8988T (cell line): ENCODE measurements at regions not wholly inside any gene's neighbourhood (a gene's known extent, or its start where the extent isn't known, plus 50 kb on each side); places are given as distances from the start of the nearest gene placed in this dataset.

Experiments used
- DNase-seq: peaks from one replicate; pipeline ENCODE4 v3.0.0; 2011

DNA sequence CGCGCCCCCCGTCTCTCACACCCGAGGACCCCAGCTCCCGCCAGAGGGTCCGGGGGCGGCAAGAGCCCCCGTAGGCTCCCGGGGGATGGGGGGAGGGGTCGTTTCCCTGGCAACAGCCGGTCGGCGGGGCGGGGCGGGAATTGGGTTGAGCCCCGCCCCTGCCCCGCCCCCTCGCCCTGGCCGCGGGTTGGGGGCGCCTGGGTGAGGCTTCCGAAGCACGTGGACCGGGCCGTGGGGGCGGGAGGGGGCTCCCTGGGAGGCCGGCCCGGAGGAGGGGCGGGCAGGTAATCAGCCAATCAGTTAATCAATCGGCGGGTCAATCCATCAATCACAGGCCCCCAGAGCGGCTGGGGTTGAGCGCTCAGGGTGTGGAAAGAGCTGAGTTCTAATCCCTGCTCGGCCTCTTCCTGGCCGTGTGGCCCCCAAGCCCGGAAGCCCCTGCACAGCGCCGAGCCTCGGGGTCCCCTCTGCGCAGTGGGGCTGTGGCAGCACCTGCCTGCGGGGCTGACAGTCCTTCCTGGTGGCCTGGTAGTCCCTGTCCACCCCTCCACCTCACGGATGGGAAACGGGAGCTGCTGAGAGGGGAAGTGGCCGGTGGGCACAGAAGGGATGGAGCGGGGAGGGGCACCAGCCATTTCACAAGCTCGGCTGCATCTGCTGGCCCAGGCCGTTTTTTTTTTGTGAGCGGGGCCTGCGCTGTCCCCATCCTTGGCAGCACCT, 174.2 kb upstream of the IER5L start:
- DNase-seq, result no peak

DNA sequence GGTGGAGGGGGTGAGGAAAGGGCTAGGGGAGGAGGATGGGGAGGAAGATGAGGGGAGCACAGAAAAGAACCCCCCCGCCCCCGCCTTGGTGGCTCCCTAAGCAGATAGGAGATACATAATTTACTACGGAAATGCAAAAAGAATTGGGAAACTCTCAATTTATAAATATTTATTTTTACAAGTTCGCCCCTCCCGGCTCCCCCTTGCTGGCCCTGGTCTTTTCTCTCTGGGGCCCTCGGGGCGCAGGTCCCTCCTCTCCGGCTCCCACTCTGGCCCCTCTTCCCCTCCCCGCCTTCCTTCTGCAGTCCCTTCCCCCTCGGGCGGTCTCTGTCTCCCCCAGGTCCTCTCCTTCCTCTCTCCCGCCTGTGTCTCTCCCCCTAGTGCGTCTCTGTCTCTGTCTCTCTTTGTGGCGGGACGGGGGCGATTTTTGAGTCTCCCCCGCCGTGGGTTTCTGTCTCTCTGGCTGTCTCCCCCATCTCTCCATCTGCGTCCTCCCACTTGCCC, 173.6 kb upstream of the IER5L start:
- DNase-seq, result no peak

DNA sequence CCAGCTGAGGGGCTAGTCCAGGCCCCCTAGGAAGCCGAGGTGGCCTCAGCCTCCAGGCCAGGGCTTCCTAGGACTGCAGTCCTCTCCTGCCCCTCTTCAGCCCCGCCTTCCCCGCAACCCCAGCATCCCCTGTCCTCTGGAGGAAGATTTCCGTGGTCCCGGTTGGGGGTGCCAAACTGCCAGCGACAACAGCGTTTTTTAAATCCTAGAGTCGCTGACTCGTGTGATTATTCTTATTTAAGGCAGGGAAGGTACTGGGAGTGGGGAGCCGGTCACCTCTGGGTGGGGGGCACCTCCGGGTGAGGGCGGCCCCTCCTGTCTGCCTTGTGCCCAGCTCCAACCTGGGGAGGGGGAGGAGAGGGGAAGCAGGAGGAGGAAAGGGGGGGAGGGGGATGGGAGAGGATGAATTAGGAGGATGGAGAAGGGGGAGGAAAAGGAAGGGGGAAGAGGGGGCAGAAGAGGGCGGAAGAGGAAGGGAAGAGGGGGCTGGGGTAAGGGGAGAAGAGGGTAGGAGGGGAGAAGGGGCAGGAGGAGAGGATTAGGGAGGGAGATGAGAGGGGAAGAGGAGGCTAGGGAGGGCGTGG, 173.1 kb upstream of the IER5L start:
- no peak for DNase-seq

DNA sequence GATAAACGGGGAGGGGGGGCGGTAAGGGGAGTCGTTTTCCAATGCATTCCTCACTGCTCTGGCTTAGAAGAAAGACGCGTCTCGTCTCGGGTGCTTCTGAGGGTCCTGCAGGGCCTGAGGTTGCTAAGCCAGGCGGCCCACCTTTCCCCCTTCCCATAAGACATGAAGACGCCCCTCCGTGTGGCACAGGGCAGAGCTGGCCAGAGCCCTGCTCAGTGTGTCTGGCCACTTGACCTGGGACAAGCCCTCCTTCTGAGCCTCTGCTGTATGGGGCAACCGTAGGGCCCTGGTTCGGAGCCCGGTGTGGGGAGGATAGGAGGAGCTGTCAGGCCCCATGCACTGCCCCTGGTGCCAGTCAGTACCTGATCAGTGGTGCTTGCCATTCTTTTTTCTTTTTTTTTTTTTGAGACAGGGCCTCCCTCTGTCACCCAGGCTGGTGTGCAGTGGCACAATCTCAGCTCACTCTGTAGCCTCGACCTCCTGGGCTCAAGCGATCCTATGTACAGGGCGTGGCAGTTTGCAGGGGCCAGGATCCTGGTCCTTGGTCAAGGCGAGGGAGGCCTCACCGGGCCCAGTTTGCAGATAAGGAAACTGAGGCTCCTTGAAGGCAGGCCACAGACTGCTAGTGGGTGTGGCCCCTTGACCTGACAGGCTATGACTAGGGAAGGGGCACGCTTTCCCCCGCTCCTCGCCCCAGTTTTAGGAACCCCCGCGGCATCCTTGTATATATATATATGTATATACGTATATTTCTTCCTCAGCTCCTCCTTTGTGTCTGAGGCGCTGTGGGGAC, 172.3 kb upstream of the IER5L start:
- DNase-seq, result no peak

DNA sequence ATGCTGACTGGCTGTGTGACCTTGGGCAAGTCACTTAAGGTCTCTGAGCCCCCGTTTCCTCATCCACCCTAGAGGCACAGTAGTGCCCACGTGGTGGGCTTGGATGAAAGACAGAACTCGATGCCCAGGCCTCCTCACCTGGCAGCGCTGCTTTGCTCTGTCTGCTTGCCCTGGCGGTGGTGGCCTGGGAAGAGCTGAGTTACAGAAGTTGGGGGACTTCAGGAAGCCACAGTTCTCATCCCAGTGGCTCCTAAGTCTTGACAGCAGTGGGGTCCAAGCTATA, 171.5 kb upstream of the IER5L start:
- DNase-seq, result no peak

DNA sequence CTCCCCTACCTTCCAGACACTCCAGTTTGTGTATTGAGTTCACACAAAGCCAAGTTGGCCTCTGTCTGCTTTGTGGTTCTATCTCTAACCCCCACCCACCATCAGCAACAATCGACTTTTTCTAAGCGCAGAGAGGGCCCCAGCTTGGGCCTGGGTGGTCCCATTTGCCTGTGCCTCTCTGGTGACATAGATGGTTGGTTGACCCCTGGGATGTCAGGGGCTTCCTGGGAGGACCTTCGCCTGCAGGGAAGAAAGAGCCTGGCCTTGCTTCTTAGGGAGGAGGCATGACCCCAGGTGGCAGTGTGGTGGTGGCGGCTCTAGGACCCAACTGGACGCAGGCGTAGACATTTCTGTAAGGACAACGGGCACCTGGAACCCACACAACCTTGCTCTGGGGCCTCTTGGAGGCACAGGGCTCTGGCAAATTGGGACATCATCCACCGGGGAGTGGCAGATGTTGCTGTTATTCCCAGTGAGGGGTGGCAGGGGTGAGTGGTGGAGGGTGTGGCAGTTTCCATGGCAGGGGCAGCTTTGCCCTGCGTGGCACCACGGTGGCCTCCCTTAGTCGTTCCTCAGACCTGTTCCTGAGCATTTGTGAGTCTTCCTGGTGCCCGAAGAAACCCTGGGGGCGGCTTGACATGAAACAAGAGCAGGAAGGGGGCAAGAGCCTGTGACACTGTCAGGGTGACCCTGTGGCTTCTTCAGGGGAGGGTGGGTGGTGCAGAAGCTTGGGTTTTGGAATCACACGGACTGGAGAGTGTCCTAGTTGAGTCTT, 171.0 kb upstream of the IER5L start:
- no peak for DNase-seq

DNA sequence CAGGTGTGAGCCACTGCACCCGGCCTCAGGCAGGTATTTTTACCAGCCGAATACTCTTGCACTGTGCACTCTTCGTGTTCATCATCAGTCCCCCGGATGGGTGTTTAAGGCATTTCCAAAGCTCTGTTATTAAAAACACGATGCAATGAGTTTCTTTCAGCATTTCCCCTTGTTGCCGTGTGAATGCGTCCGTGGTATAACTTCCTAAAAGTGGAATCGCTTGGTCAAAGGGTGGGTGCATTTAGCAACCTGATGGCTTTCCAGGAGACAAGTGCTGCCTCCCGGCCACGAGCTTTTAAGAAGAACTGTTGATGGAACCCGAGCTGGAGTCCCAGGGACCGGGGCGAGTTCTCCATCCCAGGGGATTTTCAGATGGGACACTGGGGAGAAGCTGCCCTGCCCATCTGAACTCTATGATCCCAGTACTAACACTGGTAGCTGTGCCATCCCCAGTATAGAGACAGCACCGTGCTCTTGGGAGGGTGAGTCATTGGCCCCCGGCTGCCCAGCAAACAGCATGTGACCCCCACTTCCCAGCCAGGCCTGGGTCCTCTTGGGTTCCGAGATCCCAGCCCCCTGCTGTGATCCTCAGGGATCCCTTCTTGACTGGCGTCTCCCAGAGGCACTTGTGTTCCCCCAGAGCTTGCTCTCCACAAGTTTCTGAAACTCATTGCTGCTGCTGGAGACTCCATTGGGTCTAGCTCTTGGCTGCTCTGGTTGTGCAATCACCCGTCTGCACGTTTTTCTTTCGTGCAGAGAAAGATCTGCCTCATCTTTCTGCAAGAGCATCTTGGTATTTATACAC, 169.5 kb upstream of the IER5L start:
- DNase-seq, result no peak

DNA sequence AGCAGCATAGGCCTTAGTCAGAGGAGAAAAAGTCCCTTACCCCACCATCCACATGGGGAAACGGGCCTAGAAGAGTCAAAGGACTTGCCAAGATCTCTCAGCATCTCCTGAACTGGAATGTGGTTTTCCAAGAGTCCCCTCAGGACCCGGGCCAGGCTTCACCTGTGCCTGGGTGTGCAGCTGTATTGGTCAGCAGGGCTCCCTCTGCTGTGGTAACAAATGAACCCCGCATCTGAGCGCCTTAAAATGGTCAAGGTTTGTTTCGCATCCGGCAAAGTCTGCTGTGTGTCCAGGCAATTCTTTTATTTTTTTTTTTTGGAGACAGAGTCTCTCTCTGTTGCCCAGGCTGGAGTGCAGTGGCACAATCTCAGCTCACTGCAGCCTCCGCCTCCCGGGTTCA, 168.0 kb upstream of the IER5L start:
- DNase-seq, result no peak

DNA sequence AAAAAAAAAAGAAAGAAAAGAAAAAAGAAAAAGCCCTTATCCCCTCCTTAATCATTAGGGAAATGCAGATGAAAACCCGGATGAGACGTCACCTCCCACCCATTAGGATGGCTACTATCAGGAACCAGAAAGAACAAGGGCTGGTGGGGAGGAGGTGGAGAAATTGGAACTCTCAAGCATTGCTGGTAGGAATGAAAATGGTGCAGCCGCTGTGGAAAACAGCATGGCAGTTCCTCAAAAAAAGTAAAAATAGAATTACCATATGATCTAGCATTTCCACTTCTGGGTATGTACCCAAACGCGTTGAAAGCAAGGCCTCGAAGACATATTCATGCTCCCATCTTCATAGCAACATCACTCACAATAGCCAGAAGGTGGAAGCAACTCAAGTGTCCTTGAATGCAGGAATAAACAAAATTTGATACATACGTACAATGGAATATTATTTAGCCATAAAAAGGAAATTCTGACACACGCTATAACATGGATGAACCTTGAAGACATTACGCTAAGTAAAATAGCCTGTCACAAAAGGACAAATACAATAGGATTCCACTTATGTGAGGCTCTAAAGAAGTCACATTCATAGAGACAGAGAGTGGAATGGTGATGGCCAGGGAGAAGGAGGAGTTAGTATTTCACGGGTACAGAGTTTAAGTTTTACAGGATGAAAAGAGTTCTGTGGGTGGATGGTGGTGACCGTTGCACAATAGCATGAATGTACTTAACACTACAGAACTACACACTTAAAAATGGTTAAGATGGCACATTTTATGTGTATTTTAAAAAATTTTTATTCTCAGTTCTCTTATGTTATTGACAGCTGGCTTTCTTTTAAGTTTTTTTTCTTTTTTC, 166.8 kb upstream of the IER5L start:
- DNase-seq, result no peak

DNA sequence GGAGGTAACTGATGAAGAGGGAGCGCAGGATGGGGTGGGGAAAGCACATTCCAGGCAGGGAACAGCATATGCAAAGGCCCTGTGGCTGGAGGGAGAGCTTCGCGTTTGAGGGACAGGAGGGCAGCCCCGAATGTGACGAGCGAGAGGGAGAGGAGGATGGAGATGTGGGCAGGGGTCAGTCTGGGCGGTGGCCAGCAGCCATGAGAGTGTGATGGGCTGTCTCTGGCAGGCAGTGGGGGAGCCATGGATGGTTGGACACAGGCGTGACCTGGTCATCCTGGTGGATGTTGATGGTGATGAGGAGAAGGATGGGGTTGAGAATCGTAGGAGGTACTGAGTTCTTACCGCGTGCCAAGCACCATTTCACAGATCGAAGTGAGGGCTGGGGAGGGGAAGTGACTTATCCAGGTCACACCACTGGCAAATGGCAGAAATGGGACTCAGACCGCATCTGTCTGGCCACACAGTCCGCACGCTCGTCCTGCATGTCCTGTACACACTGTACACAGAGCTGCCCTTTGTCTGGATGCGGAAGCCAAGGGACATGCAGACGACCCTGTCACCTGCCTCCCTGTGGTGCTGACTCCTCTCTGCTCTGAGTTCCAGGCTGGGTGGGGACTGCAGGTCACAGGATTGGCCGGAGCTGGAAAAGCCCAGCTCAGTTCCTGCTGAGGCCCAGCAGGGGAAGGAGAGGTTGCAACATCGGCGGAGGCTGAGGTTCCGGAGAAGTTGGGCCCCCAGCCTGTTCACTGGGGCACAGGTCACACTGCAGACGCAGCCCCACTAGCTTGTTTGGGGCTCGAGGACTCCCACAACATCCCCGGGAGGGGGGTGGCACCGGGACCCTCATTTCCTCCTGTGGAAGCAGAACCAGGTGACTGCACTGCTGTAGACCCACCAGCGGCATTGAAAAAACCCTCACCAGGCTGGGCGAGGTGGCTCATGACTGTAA, 165.6 kb upstream of the IER5L start:
- no peak for DNase-seq

DNA sequence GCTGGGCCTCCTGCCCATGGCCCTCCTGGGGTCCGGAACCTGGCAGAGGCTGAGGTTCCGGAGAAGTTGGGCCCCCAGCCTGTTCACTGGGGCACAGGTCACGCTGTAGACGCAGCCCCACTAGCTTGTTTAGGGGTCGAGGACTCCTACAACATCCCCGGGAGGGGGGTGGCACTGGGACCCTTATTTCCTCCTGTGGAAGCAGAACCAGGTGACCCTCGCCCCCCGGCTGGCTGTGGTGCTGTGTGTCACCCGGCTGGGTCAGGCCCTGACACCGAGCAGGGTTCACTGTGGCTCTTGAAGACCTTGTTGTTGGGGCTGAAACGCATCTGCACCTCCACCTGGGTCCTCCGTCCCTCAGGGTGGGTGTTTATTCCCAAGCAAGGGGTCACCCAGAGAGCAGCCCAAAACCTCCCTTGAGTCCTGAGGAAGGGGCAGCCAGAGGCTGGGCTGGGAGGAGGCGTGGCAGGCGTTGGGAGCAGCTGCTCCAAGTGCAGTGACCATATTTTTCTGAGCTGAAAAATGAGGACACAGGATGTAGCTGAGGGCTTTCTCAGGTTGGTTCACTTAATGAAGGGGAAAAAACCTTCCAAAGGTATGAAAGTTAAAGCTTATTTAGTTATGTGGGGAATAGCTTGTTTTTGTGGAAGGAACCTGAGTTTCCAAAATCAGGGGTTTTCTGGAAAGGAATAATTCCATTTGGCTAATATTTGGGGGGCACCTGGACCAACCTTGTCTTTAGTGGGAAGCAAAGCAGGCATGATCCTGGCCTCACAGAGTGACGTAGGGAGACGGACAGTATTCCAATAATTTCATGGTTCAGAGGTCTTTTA, 164.7 kb upstream of the IER5L start:
- no peak for DNase-seq

DNA sequence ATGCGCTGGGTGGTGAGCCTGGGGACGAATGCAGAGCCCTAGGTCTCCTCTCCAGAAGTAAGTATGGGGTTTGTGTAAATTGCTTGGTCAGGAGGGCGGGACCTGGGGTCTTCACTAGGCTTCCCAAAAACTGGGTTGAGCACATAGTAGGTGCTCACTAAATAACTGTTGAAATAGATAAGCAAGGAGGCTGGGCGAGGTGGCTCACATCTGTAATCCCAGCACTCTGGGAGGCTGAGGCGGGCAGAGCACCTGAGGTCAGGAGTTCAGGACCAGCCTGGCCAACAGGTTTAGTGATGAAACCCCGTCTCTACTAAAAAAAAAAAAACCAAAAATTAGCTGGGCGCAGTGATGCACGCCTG, 163.9 kb upstream of the IER5L start:
- DNase-seq, result no peak

DNA sequence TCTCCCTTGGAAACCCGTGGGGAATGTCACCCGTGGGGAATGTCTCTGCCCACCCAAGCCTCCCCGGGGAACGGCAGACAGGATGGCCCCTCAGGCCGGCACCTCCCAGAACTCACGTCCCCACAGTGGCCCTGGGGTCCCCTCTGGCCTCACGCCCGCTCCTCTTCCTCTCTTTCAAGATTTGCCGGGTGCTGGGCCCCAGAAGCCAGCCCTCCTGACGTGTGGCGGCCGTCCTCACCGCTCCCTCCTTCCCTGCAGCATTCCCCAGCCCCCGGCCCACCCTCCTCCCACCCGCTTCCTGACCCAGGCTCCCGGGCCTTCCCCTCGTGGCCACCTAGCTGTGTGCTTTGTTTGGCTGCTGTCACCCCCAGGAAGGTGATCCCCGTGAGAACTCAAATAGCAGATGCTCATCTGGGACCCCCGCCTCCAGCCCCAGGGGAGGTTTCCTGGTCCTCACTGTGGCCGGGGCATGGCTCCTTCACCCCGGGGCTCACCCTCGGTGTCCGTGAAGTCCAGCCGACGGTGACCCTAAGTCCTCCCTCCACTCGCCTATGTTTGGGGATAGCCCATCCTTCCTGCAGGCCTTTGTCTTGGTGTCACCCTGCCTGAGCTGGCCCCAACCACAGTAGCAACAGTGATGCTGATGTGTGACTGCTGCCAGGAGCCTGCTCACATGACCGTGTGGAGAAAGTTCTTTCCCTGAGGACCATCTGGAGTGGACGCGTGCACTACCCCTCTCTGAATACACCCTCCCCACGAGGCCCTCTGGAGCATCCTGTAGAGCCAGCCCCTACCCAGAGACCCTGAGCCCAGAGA, 163.3 kb upstream of the IER5L start:
- no peak for DNase-seq

DNA sequence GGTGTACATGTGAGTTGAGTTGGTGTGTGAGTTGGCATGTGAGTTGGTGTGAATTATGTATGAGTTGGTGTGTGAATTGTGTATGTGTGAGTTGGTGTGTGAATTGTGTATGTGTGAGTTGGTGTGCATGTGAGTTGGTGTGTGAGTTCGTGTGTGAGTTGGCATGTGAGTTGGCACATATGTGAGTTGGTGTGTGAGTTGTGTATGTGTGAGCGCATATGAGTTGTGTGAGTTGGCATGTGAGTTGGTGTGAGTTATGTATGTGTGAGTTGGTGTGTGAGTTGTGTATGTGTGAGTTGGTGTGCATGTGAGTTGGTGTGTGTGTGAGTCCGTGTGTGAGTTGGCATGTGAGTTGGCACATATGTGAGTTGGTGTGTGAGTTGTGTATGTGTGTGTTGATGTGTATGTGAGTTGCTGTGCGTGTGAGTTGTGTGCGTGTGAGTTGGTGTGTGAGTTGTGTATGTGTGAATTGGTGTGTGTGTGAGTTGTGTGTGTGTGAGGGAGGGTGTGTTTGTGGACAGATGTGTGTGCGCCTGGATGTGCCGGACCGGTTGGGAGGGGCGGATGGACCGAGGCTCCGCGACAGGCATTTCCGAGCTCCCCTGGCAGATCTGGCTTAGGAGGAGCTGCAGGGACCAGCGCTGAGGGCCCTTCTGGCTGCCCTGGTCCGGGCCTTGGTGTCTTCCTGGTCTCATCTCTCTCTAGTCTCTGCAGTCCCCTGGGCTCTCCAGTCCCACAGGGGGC, 162.5 kb upstream of the IER5L start:
- DNase-seq, result no peak

DNA sequence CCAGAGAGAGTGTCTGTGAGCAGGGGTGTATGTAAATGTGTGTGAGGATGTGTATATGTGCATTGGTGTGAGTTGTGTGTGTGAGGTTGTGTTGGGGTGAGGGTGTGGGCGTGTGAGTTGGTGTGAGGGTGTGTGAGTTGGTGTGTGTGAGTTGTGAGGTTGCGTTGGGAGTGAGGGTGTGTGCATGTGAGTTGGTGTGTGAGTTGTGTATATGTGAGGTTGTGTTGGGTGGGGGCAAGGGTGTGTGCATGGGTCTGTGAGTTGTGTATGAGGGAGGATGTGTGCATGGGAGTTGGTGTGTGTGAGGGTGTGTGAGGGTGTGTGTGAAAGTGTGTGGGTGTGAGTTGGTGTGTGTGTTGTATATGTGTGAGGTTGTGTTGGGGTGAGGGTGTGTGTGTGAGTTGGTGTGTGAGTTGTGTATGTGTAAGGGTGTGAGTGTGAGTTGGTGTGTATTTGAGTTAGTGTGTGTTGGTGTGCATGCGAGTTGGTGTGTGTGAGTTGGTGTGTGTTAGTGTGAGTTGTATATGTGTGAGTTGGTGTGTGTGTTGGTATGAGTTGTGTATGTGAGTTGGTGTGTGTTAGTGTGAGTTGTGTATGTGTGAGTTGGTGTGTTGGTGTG, 161.6 kb upstream of the IER5L start:
- DNase-seq, result no peak

DNA sequence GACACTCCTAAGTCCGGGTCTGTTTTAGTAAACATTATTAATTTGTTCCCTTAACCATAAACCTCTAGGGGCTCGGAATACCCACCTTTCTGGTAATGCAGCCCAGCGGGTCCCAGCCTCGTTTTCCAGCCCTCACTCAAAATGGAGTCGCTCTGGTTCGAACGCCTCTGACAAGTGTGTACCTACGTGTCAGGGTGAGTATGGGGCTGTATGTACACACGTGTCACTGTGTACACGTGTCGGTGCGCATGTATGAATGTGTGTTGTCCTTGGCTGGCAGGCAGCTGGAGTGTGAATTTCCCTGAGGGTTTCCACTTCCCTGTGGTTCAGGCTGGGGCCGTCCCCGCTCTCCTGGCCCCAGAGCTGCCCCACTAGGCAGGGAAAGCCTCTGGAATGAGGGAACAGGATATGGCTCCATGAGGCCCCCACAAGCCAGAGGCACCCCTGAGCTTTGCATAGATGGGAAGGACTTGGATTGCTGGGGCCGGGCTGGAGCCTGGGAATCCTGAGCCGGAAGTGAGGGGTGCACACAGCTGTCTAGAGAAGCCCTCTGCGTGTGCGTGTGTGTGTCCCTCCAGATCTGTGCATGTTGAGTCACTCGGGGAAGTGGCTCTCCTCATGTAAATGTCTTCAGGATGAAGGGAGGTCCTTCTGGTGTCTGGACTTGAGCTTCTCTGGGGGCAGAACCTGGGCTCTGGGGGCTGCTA, 160.8 kb upstream of the IER5L start:
- no peak for DNase-seq
